HG02938 (cell line): ENCODE measurements at regions not wholly inside any gene's neighbourhood (a gene's known extent, or its start where the extent isn't known, plus 50 kb on each side); places are given as distances from the start of the nearest gene placed in this dataset.
A peak's percentile ranks its signal among the peaks of the same experiment; 100 is the strongest.

Experiments
- ATAC-seq: cut with Tn5 transposase; IDR thresholded peaks from one replicate; pipeline ENCODE4 v1.9.1; 2021; ENCODE audit warnings: mild to moderate bottlenecking, moderate library complexity; ENCODE audit not compliant: unreplicated experiment

- ATAC-seq = no peak
Observed at GRCh38 chr3:34851137-34851536, 788.2 kb upstream of the ARPP21 start.

GRCh38 chr3:34852844-34853439, 786.4 kb upstream of the ARPP21 start:
- ATAC-seq = no peak

- no peak for ATAC-seq
Observed at GRCh38 chr3:34856081-34856947, 783.0 kb upstream of the ARPP21 start.

GRCh38 chr3:34858067-34858660, 781.2 kb upstream of the ARPP21 start:
- ATAC-seq = peak; percentile 75

GRCh38 chr3:34859746-34860145, 779.6 kb upstream of the ARPP21 start:
- no peak for ATAC-seq

GRCh38 chr3:34862456-34862855, 776.9 kb upstream of the ARPP21 start:
- ATAC-seq = no peak

GRCh38 chr3:34863485-34863884, 775.8 kb upstream of the ARPP21 start:
- ATAC-seq = no peak

- ATAC-seq = no peak
Observed at GRCh38 chr3:34864011-34864410, 775.3 kb upstream of the ARPP21 start.

- no peak for ATAC-seq
Observed at GRCh38 chr3:34865346-34865745, 774.0 kb upstream of the ARPP21 start.

- no peak for ATAC-seq
Observed at GRCh38 chr3:34868935-34869334, 770.4 kb upstream of the ARPP21 start.

- ATAC-seq = no peak
Observed at GRCh38 chr3:34869696-34870095, 769.6 kb upstream of the ARPP21 start.

GRCh38 chr3:34872406-34872805, 766.9 kb upstream of the ARPP21 start:
- ATAC-seq = no peak

- no peak for ATAC-seq
Observed at GRCh38 chr3:34876997-34877396, 762.3 kb upstream of the ARPP21 start.

- no peak for ATAC-seq
Observed at GRCh38 chr3:34878488-34878887, 760.8 kb upstream of the ARPP21 start.

- peak; percentile 62 for ATAC-seq
Observed at GRCh38 chr3:34881026-34881425, 758.3 kb upstream of the ARPP21 start.

GRCh38 chr3:34882764-34883163, 756.6 kb upstream of the ARPP21 start:
- ATAC-seq = no peak

GRCh38 chr3:34884007-34884406, 755.3 kb upstream of the ARPP21 start:
- no peak for ATAC-seq

- ATAC-seq = no peak
Observed at GRCh38 chr3:34886443-34886842, 752.9 kb upstream of the ARPP21 start.

GRCh38 chr3:34889641-34890040, 749.7 kb upstream of the ARPP21 start:
- ATAC-seq = no peak

- no peak for ATAC-seq
Observed at GRCh38 chr3:34890247-34890646, 749.1 kb upstream of the ARPP21 start.

GRCh38 chr3:34891941-34892340, 747.4 kb upstream of the ARPP21 start:
- no peak for ATAC-seq

GRCh38 chr3:34895841-34896240, 743.5 kb upstream of the ARPP21 start:
- no peak for ATAC-seq
